ENCODE measurements at regions not wholly inside any gene's neighbourhood (a gene's known extent, or its start where the extent isn't known, plus 50 kb on each side); places are given as distances from the start of the nearest gene placed in this dataset.

DNA sequence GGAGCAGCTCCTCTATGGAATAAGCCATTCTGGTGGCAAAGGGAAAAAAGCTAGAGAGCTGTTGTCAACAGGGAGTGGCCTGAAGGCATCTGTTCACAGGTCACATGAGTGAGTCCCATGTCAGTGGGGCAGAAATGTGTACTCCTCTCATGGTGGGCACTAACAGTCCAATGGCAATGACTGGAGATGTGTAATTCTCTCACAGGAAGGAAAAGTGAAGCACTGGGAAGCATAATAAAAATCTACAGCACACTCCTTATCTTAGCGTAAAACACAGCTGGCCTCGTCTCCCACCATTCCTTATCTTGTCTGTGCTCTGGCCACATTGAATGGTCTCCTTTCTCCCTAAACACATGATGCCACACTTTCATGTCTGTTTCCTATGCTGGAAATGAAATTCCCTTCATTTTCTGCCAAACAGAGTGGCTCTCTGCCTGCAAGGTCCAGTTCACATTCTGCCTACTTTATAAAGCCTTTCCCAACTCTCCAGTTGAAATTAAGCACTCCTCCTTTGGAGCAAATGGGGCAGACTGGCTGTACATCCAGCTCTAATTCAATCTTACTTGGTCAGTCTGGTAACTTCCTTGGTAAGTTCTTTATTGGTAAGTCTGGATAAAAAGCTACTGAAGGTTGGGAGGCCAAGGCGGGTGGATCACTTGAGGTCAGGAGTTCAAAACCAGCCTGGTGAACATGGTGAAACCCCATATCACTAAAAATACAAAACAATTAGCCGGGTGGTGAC lies 139.8 kb downstream of the RPL22L1 start (continued):
- TF ChIP-seq SP2 (IDR thresholded peaks at IDR 0.05; ENCODE audit: extremely low read depth, low read depth, low read length, poor library complexity, severe bottlenecking) (no peak), PTTG1 (tag; IDR thresholded peaks at IDR 0.05; ENCODE audit: low read depth) (no peak), TRIM24 (IDR thresholded peaks at IDR 0.05) (peak; percentile 92 to 95), MAZ (CRISPR knock-in tag; conservative IDR thresholded peaks at IDR 0.05 in 1 of 2, IDR thresholded peaks at IDR 0.05 in 1 of 2) (peak; percentile 14 to 85; a peak in 2 of 4 replicates), POLR2H (tag; IDR thresholded peaks at IDR 0.05; ENCODE audit: low read depth) (0 out of 2 replicates have a peak, but pooled peaks have one; percentile 28), ZNF143 (CRISPR knock-in tag; IDR thresholded peaks at IDR 0.05) (no peak), ILK (tag; IDR thresholded peaks at IDR 0.05; ENCODE audit: borderline replicate concordance, low read depth) (0 out of 2 replicates have a peak, but pooled peaks have one; percentile 3), ARID1B (IDR thresholded peaks at IDR 0.05) (peak; percentile 99), MYBL2 (IDR thresholded peaks at IDR 0.05; ENCODE audit: low read depth) (no peak; the same call in 1 of the 2 replicates), MYBL2 (CRISPR knock-in tag; IDR thresholded peaks at IDR 0.05; ENCODE audit: borderline replicate concordance) (no peak), CTBP1 (IDR thresholded peaks at IDR 0.05; ENCODE audit: borderline replicate concordance) (peak; percentile 89), EHMT2 (IDR thresholded peaks at IDR 0.05) (peak; percentile 85), NEUROD1 (IDR thresholded peaks at IDR 0.05; ENCODE audit: borderline replicate concordance, low read depth, low read length, partially characterized antibody) (peak; percentile 81), ZNF253 (CRISPR knock-in tag; conservative IDR thresholded peaks at IDR 0.05) (no peak), SMARCC2 (IDR thresholded peaks at IDR 0.05; ENCODE audit: low read depth) (peak; percentile 91), ESRRA (IDR thresholded peaks at IDR 0.05; ENCODE audit: borderline replicate concordance, low read depth) (peak; percentile 20; the same call in 1 of the 2 replicates), MBD2 (IDR thresholded peaks at IDR 0.05; ENCODE audit: borderline replicate concordance, low read depth) (peak; percentile 81), CBFA2T2 (conservative IDR thresholded peaks at IDR 0.05) (peak; percentile 97)
- TF ChIP-seq, protein P1, sequence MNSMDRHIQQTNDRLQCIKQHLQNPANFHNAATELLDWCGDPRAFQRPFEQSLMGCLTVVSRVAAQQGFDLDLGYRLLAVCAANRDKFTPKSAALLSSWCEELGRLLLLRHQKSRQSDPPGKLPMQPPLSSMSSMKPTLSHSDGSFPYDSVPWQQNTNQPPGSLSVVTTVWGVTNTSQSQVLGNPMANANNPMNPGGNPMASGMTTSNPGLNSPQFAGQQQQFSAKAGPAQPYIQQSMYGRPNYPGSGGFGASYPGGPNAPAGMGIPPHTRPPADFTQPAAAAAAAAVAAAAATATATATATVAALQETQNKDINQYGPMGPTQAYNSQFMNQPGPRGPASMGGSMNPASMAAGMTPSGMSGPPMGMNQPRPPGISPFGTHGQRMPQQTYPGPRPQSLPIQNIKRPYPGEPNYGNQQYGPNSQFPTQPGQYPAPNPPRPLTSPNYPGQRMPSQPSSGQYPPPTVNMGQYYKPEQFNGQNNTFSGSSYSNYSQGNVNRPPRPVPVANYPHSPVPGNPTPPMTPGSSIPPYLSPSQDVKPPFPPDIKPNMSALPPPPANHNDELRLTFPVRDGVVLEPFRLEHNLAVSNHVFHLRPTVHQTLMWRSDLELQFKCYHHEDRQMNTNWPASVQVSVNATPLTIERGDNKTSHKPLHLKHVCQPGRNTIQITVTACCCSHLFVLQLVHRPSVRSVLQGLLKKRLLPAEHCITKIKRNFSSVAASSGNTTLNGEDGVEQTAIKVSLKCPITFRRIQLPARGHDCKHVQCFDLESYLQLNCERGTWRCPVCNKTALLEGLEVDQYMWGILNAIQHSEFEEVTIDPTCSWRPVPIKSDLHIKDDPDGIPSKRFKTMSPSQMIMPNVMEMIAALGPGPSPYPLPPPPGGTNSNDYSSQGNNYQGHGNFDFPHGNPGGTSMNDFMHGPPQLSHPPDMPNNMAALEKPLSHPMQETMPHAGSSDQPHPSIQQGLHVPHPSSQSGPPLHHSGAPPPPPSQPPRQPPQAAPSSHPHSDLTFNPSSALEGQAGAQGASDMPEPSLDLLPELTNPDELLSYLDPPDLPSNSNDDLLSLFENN (IDR thresholded peaks at IDR 0.05; ENCODE audit: low read depth in 2 of 2, low read length in 2 of 2), result peak in 1 of 2 experiments; percentile 95; a peak in 2 of 4 replicates
- TF ChIP-seq, protein P2, sequence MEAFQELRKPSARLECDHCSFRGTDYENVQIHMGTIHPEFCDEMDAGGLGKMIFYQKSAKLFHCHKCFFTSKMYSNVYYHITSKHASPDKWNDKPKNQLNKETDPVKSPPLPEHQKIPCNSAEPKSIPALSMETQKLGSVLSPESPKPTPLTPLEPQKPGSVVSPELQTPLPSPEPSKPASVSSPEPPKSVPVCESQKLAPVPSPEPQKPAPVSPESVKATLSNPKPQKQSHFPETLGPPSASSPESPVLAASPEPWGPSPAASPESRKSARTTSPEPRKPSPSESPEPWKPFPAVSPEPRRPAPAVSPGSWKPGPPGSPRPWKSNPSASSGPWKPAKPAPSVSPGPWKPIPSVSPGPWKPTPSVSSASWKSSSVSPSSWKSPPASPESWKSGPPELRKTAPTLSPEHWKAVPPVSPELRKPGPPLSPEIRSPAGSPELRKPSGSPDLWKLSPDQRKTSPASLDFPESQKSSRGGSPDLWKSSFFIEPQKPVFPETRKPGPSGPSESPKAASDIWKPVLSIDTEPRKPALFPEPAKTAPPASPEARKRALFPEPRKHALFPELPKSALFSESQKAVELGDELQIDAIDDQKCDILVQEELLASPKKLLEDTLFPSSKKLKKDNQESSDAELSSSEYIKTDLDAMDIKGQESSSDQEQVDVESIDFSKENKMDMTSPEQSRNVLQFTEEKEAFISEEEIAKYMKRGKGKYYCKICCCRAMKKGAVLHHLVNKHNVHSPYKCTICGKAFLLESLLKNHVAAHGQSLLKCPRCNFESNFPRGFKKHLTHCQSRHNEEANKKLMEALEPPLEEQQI (IDR thresholded peaks at IDR 0.05), result peak; percentile 95
- TF ChIP-seq, protein P3, sequence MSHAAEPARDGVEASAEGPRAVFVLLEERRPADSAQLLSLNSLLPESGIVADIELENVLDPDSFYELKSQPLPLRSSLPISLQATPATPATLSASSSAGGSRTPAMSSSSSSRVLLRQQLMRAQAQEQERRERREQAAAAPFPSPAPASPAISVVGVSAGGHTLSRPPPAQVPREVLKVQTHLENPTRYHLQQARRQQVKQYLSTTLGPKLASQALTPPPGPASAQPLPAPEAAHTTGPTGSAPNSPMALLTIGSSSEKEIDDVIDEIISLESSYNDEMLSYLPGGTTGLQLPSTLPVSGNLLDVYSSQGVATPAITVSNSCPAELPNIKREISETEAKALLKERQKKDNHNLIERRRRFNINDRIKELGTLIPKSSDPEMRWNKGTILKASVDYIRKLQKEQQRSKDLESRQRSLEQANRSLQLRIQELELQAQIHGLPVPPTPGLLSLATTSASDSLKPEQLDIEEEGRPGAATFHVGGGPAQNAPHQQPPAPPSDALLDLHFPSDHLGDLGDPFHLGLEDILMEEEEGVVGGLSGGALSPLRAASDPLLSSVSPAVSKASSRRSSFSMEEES (CRISPR knock-in tag; IDR thresholded peaks at IDR 0.05), result peak; percentile 40; the same call in 1 of the 2 replicates

Data from K562 (cell line).